ENCODE measurements at regions not wholly inside any gene's neighbourhood (a gene's known extent, or its start where the extent isn't known, plus 50 kb on each side); places are given as distances from the start of the nearest gene placed in this dataset.

- peaks cover 0 to 4% of the 10 kb centered on the region in 2 experiments for H3K9me3 ChIP-seq (ENCODE audit: control insufficient read depth in 1 of 2, insufficient read depth in 1 of 2, low read length in 2 of 2)
- Mint-ChIP-seq H3K9me3 (no peaks in the 10 kb centered on the region), H3K27ac (no peak overlapping the region), H3K4me1 (ENCODE audit: low read depth) (no peaks in the 10 kb centered on the region), H3K4me3 (no peak overlapping the region), H3K36me3 (ENCODE audit: low read depth) (no peaks in the 10 kb centered on the region), H3K27me3 (no peaks in the 10 kb centered on the region)
- no peak for TF ChIP-seq CTCF (IDR thresholded peaks at IDR 0.05)
- no peaks in the 10 kb centered on the region for H3K27me3 ChIP-seq (ENCODE audit: control insufficient read depth in 1 of 2, insufficient read depth in 2 of 2, low read length in 2 of 2)
- no peaks in the 10 kb centered on the region for H3K36me3 ChIP-seq (ENCODE audit: insufficient read depth, low read length)
- ATAC-seq (ENCODE audit: poor library complexity) (no peak), DNase-seq (no peak)
- no peak overlapping the region for H3K4me3 ChIP-seq (ENCODE audit: low read length)
- ChIA-PET CTCF (no interaction called here), POLR2A (no interaction called here)
- H3K27ac ChIP-seq (ENCODE audit: low read depth in 1 of 2, low read length in 2 of 2) = no peak overlapping the region
- intact Hi-C loops (cut with DNase I, micrococcal nuclease) = no loop called here
- no peaks in the 10 kb centered on the region for H3K4me1 ChIP-seq (ENCODE audit: insufficient read depth, low read length)
Measured at GRCh38 chr3:20739814-20740213, 553.8 kb upstream of the SGO1 start.

- ATAC-seq (ENCODE audit: poor library complexity) = no peak
- Mint-ChIP-seq H3K4me3 (no peak overlapping the region), H3K9me3 (no peaks in the 10 kb centered on the region), H3K27me3 (no peaks in the 10 kb centered on the region), H3K4me1 (ENCODE audit: low read depth) (no peaks in the 10 kb centered on the region), H3K36me3 (ENCODE audit: low read depth) (no peaks in the 10 kb centered on the region), H3K27ac (no peak overlapping the region)
- Histone ChIP-seq H3K4me1 (ENCODE audit: insufficient read depth, low read length) (no peaks in the 10 kb centered on the region), H3K36me3 (ENCODE audit: insufficient read depth, low read length) (no peaks in the 10 kb centered on the region), H3K9me3 (ENCODE audit: control insufficient read depth in 1 of 2, insufficient read depth in 1 of 2, low read length in 2 of 2) (peaks cover 0 to 4% of the 10 kb centered on the region in 2 experiments), H3K27ac (ENCODE audit: low read depth in 1 of 2, low read length in 2 of 2) (no peak overlapping the region), H3K27me3 (ENCODE audit: control insufficient read depth in 1 of 2, insufficient read depth in 2 of 2, low read length in 2 of 2) (no peaks in the 10 kb centered on the region), H3K4me3 (ENCODE audit: low read length) (no peak overlapping the region)
- POLR2A ChIA-PET = no interaction called here
- no peak for TF ChIP-seq CTCF (IDR thresholded peaks at IDR 0.05)
- DNase-seq = no peak
- CTCF ChIA-PET = no interaction called here
- intact Hi-C loops (cut with DNase I, micrococcal nuclease) = no loop called here
Measured at GRCh38 chr3:20736287-20736852, 550.4 kb upstream of the SGO1 start.

DNA sequence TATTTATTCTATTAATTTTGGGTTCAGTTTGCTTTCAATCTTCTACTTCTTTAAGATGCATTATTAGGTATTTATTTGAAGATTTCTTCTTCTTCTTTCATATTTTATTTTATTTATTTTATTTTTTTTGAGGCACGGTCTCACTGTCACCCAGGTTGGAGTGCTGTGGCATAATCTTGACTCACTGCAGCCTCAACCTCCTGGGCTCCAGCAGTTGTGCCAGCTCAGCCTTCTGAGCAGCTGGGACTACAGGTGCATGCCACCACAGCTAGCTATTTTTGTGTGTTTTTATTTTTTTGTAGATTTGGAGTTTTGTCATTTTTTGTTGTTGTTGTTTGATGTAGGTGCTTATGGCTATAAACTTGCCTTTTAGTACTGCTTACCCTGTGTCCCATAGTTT, 543.2 kb upstream of the SGO1 start:
- Histone ChIP-seq H3K36me3 (ENCODE audit: insufficient read depth, low read length) (no peaks in the 10 kb centered on the region), H3K27ac (ENCODE audit: low read depth in 1 of 2, low read length in 2 of 2) (no peak overlapping the region), H3K9me3 (ENCODE audit: control insufficient read depth in 1 of 2, insufficient read depth in 1 of 2, low read length in 2 of 2) (peaks cover 0 to 3% of the 10 kb centered on the region in 2 experiments), H3K4me3 (ENCODE audit: low read length) (no peak overlapping the region), H3K27me3 (ENCODE audit: control insufficient read depth in 1 of 2, insufficient read depth in 2 of 2, low read length in 2 of 2) (no peaks in the 10 kb centered on the region), H3K4me1 (ENCODE audit: insufficient read depth, low read length) (no peaks in the 10 kb centered on the region)
- H3K27ac Mint-ChIP-seq = no peak overlapping the region
- no peaks in the 10 kb centered on the region for H3K36me3 Mint-ChIP-seq (ENCODE audit: low read depth)
- ChIA-PET POLR2A (no interaction called here), CTCF (no interaction called here)
- H3K27me3 Mint-ChIP-seq = no peaks in the 10 kb centered on the region
- no peaks in the 10 kb centered on the region for H3K4me1 Mint-ChIP-seq (ENCODE audit: low read depth)
- no peak overlapping the region for H3K4me3 Mint-ChIP-seq
- no peak for ATAC-seq (ENCODE audit: poor library complexity)
- no peak for TF ChIP-seq CTCF (IDR thresholded peaks at IDR 0.05)
- H3K9me3 Mint-ChIP-seq = peaks cover 15% of the 10 kb centered on the region
- intact Hi-C loops (cut with DNase I, micrococcal nuclease) = no loop called here
- no peak for DNase-seq
